Activated CD4-positive, alpha-beta T cell treated with anti-CD3 and anti-CD28 coated beads, Interleukin-2, amount 10 ng/mL, durations not matched to agents 24 days and 14 days (primary cell): ENCODE measurements at regions not wholly inside any gene's neighbourhood (a gene's known extent, or its start where the extent isn't known, plus 50 kb on each side); places are given as distances from the start of the nearest gene placed in this dataset.

Experiments used
- DNase-seq: peaks from one replicate; pipeline ENCODE4 v3.0.0; 2022
- H3K27ac Mint-ChIP-seq: one replicate; pipeline ENCODE4 v1.8.0; 2022; ENCODE audit warnings: mild to moderate bottlenecking, mixed read lengths
- H3K27me3 Mint-ChIP-seq: one replicate; pipeline ENCODE4 v1.8.0; 2022; ENCODE audit warnings: mixed read lengths
- H3K36me3 Mint-ChIP-seq: one replicate; pipeline ENCODE4 v1.8.0; 2022; ENCODE audit warnings: low read depth, mild to moderate bottlenecking, mixed read lengths
- H3K4me1 Mint-ChIP-seq: one replicate; pipeline ENCODE4 v1.8.0; 2021; ENCODE audit warnings: mixed read lengths
- H3K4me3 Mint-ChIP-seq: one replicate; pipeline ENCODE4 v1.8.0; 2022; ENCODE audit warnings: mild to moderate bottlenecking, moderate library complexity, mixed read lengths
- H3K9me3 Mint-ChIP-seq: one replicate; pipeline ENCODE4 v1.8.0; 2021; ENCODE audit warnings: mixed read lengths
- intact Hi-C: fragments of 100-400 bp; cut with micrococcal nuclease; formaldehyde crosslinking; loops from one replicate; pipeline ENCODE4 v1.15.1; 2023

- H3K4me1 Mint-ChIP-seq, result no peaks in the 10 kb centered on the region
- intact Hi-C loops, result loop anchor here (1.0 to 10.0 kb wide), 3 partner anchors 105 to 452 kb away; partner anchors contain the start of gene PAK3
- peak; percentile 58 for DNase-seq
- no peak overlapping the region for H3K27ac Mint-ChIP-seq
- H3K4me3 Mint-ChIP-seq, result no peak overlapping the region
- no peaks in the 10 kb centered on the region for H3K36me3 Mint-ChIP-seq
- peaks cover 6% of the 10 kb centered on the region for H3K27me3 Mint-ChIP-seq
- no peaks in the 10 kb centered on the region for H3K9me3 Mint-ChIP-seq
These were observed 103.4 kb upstream of the PAK3 start for GRCh38 chrX:110992611-110993010.

GRCh38 chrX:110989869-110990268 lies 106.1 kb upstream of the PAK3 start:
- Mint-ChIP-seq H3K36me3 (no peaks in the 10 kb centered on the region), H3K4me3 (no peak overlapping the region), H3K9me3 (no peaks in the 10 kb centered on the region), H3K4me1 (no peaks in the 10 kb centered on the region), H3K27me3 (peaks cover 6% of the 10 kb centered on the region), H3K27ac (no peak overlapping the region)
- DNase-seq, result no peak
- intact Hi-C loops, result loop anchor here (5.0 to 10.0 kb wide), 2 partner anchors 107 to 455 kb away; partner anchors contain the start of gene PAK3

GRCh38 chrX:110989447-110989846 lies 106.5 kb upstream of the PAK3 start:
- intact Hi-C loops, result no loop called here
- Mint-ChIP-seq H3K9me3 (no peaks in the 10 kb centered on the region), H3K27me3 (peaks cover 6% of the 10 kb centered on the region), H3K4me3 (no peak overlapping the region), H3K27ac (no peak overlapping the region), H3K4me1 (no peaks in the 10 kb centered on the region), H3K36me3 (no peaks in the 10 kb centered on the region)
- no peak for DNase-seq

- no peaks in the 10 kb centered on the region for H3K4me1 Mint-ChIP-seq
- peaks cover 6% of the 10 kb centered on the region for H3K27me3 Mint-ChIP-seq
- H3K36me3 Mint-ChIP-seq, result no peaks in the 10 kb centered on the region
- intact Hi-C loops, result no loop called here
- no peaks in the 10 kb centered on the region for H3K9me3 Mint-ChIP-seq
- H3K27ac Mint-ChIP-seq, result no peak overlapping the region
- H3K4me3 Mint-ChIP-seq, result no peak overlapping the region
- DNase-seq, result no peak
These were observed 108.7 kb upstream of the PAK3 start for GRCh38 chrX:110987292-110987691.

GRCh38 chrX:110985470-110985869 lies 110.5 kb upstream of the PAK3 start:
- no peaks in the 10 kb centered on the region for H3K36me3 Mint-ChIP-seq
- no peak overlapping the region for H3K27ac Mint-ChIP-seq

GRCh38 chrX:110983024-110983423 lies 113.0 kb upstream of the PAK3 start:
- H3K27me3 Mint-ChIP-seq, result peaks cover 3% of the 10 kb centered on the region
- no peaks in the 10 kb centered on the region for H3K4me1 Mint-ChIP-seq

More at GRCh38 chrX:110985470-110985869, 110.5 kb upstream of the PAK3 start:
- Mint-ChIP-seq H3K4me3 (no peak overlapping the region), H3K4me1 (no peaks in the 10 kb centered on the region), H3K27me3 (peaks cover 3% of the 10 kb centered on the region), H3K9me3 (no peaks in the 10 kb centered on the region)
- DNase-seq, result no peak
- intact Hi-C loops, result no loop called here

GRCh38 chrX:110966839-110967238 lies 129.2 kb upstream of the PAK3 start:
- intact Hi-C loops, result no loop called here
- H3K27ac Mint-ChIP-seq, result no peak overlapping the region
- H3K4me1 Mint-ChIP-seq, result no peaks in the 10 kb centered on the region
- DNase-seq, result no peak
- H3K9me3 Mint-ChIP-seq, result no peaks in the 10 kb centered on the region
- H3K36me3 Mint-ChIP-seq, result no peaks in the 10 kb centered on the region
- H3K27me3 Mint-ChIP-seq, result no peaks in the 10 kb centered on the region
- H3K4me3 Mint-ChIP-seq, result no peak overlapping the region

More at GRCh38 chrX:110983024-110983423, 113.0 kb upstream of the PAK3 start:
- intact Hi-C loops, result no loop called here
- Mint-ChIP-seq H3K27ac (no peak overlapping the region), H3K9me3 (no peaks in the 10 kb centered on the region), H3K36me3 (no peaks in the 10 kb centered on the region), H3K4me3 (no peak overlapping the region)
- DNase-seq, result no peak

- H3K9me3 Mint-ChIP-seq, result no peaks in the 10 kb centered on the region
- no peaks in the 10 kb centered on the region for H3K36me3 Mint-ChIP-seq
- no peak for DNase-seq
- no peak overlapping the region for H3K4me3 Mint-ChIP-seq
- H3K4me1 Mint-ChIP-seq, result no peaks in the 10 kb centered on the region
- intact Hi-C loops, result no loop called here
- no peak overlapping the region for H3K27ac Mint-ChIP-seq
- H3K27me3 Mint-ChIP-seq, result no peaks in the 10 kb centered on the region
These were observed 129.9 kb upstream of the PAK3 start for GRCh38 chrX:110966091-110966454.

GRCh38 chrX:110965409-110966090 lies 130.4 kb upstream of the PAK3 start:
- no peak overlapping the region for H3K4me3 Mint-ChIP-seq
- no peaks in the 10 kb centered on the region for H3K36me3 Mint-ChIP-seq
- H3K9me3 Mint-ChIP-seq, result no peaks in the 10 kb centered on the region
- DNase-seq, result no peak
- no peaks in the 10 kb centered on the region for H3K27me3 Mint-ChIP-seq
- intact Hi-C loops, result no loop called here
- no peak overlapping the region for H3K27ac Mint-ChIP-seq
- no peaks in the 10 kb centered on the region for H3K4me1 Mint-ChIP-seq

- H3K27ac Mint-ChIP-seq, result no peak overlapping the region
- intact Hi-C loops, result no loop called here
- H3K4me3 Mint-ChIP-seq, result no peak overlapping the region
- no peaks in the 10 kb centered on the region for H3K9me3 Mint-ChIP-seq
- no peak for DNase-seq
- no peaks in the 10 kb centered on the region for H3K4me1 Mint-ChIP-seq
- H3K27me3 Mint-ChIP-seq, result no peaks in the 10 kb centered on the region
- H3K36me3 Mint-ChIP-seq, result no peaks in the 10 kb centered on the region
These were observed 131.2 kb upstream of the PAK3 start for GRCh38 chrX:110964786-110965185.

GRCh38 chrX:110962451-110962850 lies 133.5 kb upstream of the PAK3 start:
- Mint-ChIP-seq H3K4me1 (no peaks in the 10 kb centered on the region), H3K9me3 (no peaks in the 10 kb centered on the region), H3K36me3 (no peaks in the 10 kb centered on the region), H3K4me3 (no peak overlapping the region), H3K27ac (no peak overlapping the region), H3K27me3 (no peaks in the 10 kb centered on the region)
- DNase-seq, result no peak
- intact Hi-C loops, result no loop called here

- Mint-ChIP-seq H3K9me3 (no peaks in the 10 kb centered on the region), H3K4me3 (no peak overlapping the region), H3K27me3 (no peaks in the 10 kb centered on the region), H3K36me3 (no peaks in the 10 kb centered on the region), H3K27ac (no peak overlapping the region), H3K4me1 (no peaks in the 10 kb centered on the region)
- intact Hi-C loops, result no loop called here
- no peak for DNase-seq
These were observed 140.3 kb upstream of the PAK3 start for GRCh38 chrX:110955706-110956105.

GRCh38 chrX:110954428-110955100 lies 141.4 kb upstream of the PAK3 start:
- H3K27me3 Mint-ChIP-seq, result no peaks in the 10 kb centered on the region
- H3K9me3 Mint-ChIP-seq, result no peaks in the 10 kb centered on the region
- H3K36me3 Mint-ChIP-seq, result no peaks in the 10 kb centered on the region
- H3K4me1 Mint-ChIP-seq, result no peaks in the 10 kb centered on the region
- DNase-seq, result no peak
- H3K27ac Mint-ChIP-seq, result no peak overlapping the region
- H3K4me3 Mint-ChIP-seq, result no peak overlapping the region
- intact Hi-C loops, result no loop called here

- no peaks in the 10 kb centered on the region for H3K27me3 Mint-ChIP-seq
- H3K4me3 Mint-ChIP-seq, result no peak overlapping the region
- DNase-seq, result no peak
- no peaks in the 10 kb centered on the region for H3K36me3 Mint-ChIP-seq
- intact Hi-C loops, result no loop called here
- H3K4me1 Mint-ChIP-seq, result no peaks in the 10 kb centered on the region
- H3K9me3 Mint-ChIP-seq, result no peaks in the 10 kb centered on the region
- H3K27ac Mint-ChIP-seq, result no peak overlapping the region
These were observed 144.3 kb upstream of the PAK3 start for GRCh38 chrX:110951472-110952269.
